SU-DHL-6 (cell line): ENCODE measurements at regions not wholly inside any gene's neighbourhood (a gene's known extent, or its start where the extent isn't known, plus 50 kb on each side); places are given as distances from the start of the nearest gene placed in this dataset.

Source experiments
- CTCF ChIP-seq: fragments of 200-600 bp; sonication (generic); IDR thresholded peaks from one replicate; pipeline ENCODE4 v1.5.1; 2017; ENCODE audit warnings: antibody characterized with exemption, mild to moderate bottlenecking, low read length, moderate library complexity; ENCODE audit not compliant: insufficient read depth, poor library complexity, severe bottlenecking
- EZH2phosphoT487 ChIP-seq: fragments of 200-600 bp; sonication (generic), shearing (Covaris generic); conservative IDR thresholded peaks from 2 replicates; pipeline ENCODE4 v1.6.1; 2018; ENCODE audit warnings: mild to moderate bottlenecking, antibody characterized with exemption, low read length, moderate library complexity, mixed read lengths

DNA sequence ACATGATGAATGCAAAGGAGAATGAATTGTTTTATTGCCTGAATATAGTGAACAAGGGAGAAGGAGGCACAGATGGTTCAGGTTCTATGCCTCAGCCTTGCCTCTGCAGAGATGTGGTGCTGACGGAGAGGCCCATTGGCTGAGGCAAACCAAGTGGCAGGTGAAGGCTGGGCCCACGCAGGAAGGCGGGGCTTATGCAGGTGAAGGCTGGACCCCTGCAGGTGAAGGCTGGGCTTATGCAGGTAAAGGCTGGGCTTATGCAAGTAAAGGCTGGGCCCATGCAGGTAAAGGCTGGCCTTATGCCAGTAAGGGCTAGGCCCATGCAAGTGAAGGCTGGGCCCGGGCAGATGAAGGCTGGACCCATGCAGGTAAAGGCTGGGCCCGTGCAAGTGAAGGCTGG lies 414.7 kb downstream of the LRATD1 start:
- TF ChIP-seq CTCF (no peak), EZH2phosphoT487 (no peak)
